ENCODE measurements at regions not wholly inside any gene's neighbourhood (a gene's known extent, or its start where the extent isn't known, plus 50 kb on each side); places are given as distances from the start of the nearest gene placed in this dataset.

GRCh38 chr20:22508426-22508825 lies 75.9 kb downstream of the FOXA2 start:
- no peak for DNase-seq (ENCODE audit: low spot score)
- no peak for ATAC-seq
- intact Hi-C loops (cut with DNase I) = no loop called here

GRCh38 chr20:22507240-22507961 lies 77.0 kb downstream of the FOXA2 start:
- ATAC-seq = no peak
- intact Hi-C loops (cut with DNase I) = no loop called here
- no peak for DNase-seq (ENCODE audit: low spot score)

GRCh38 chr20:22506827-22507226 lies 77.5 kb downstream of the FOXA2 start:
- ATAC-seq = no peak
- no peak for DNase-seq (ENCODE audit: low spot score)
- intact Hi-C loops (cut with DNase I) = no loop called here

- ATAC-seq (no peak), DNase-seq (ENCODE audit: low spot score) (no peak)
- intact Hi-C loops (cut with DNase I) = no loop called here
These were observed 79.5 kb downstream of the FOXA2 start for GRCh38 chr20:22504829-22505377.

GRCh38 chr20:22503577-22503976 lies 80.8 kb downstream of the FOXA2 start:
- DNase-seq (ENCODE audit: low spot score) (no peak), ATAC-seq (no peak)
- intact Hi-C loops (cut with DNase I) = no loop called here

- ATAC-seq (no peak), DNase-seq (ENCODE audit: low spot score) (no peak)
- intact Hi-C loops (cut with DNase I) = no loop called here
These were observed 81.6 kb downstream of the FOXA2 start for GRCh38 chr20:22502731-22503191.

GRCh38 chr20:22501566-22502344 lies 82.6 kb downstream of the FOXA2 start:
- intact Hi-C loops (cut with DNase I) = no loop called here
- ATAC-seq (no peak), DNase-seq (ENCODE audit: low spot score) (no peak)

- DNase-seq (ENCODE audit: low spot score) (no peak), ATAC-seq (no peak)
- intact Hi-C loops (cut with DNase I) = no loop called here
These were observed 83.3 kb downstream of the FOXA2 start for GRCh38 chr20:22501034-22501433.

- ATAC-seq (no peak), DNase-seq (ENCODE audit: low spot score) (no peak)
- intact Hi-C loops (cut with DNase I) = no loop called here
These were observed 84.7 kb downstream of the FOXA2 start for GRCh38 chr20:22499515-22500166.

GRCh38 chr20:22496817-22497216 lies 87.6 kb downstream of the FOXA2 start:
- DNase-seq (ENCODE audit: low spot score) (no peak), ATAC-seq (no peak)
- intact Hi-C loops (cut with DNase I) = no loop called here

- intact Hi-C loops (cut with DNase I) = no loop called here
- ATAC-seq = no peak
- no peak for DNase-seq (ENCODE audit: low spot score)
These were observed 88.6 kb downstream of the FOXA2 start for GRCh38 chr20:22495789-22496188.

GRCh38 chr20:22495172-22495571 lies 89.2 kb downstream of the FOXA2 start:
- DNase-seq (ENCODE audit: low spot score) (no peak), ATAC-seq (no peak)
- intact Hi-C loops (cut with DNase I) = no loop called here

- DNase-seq (ENCODE audit: low spot score) (no peak), ATAC-seq (no peak)
- intact Hi-C loops (cut with DNase I) = no loop called here
These were observed 91.9 kb downstream of the FOXA2 start for GRCh38 chr20:22492497-22492896.

GRCh38 chr20:22491194-22491505 lies 93.2 kb downstream of the FOXA2 start:
- DNase-seq (ENCODE audit: low spot score) (no peak), ATAC-seq (no peak)
- intact Hi-C loops (cut with DNase I) = no loop called here

- ATAC-seq (no peak), DNase-seq (ENCODE audit: low spot score) (no peak)
- intact Hi-C loops (cut with DNase I) = no loop called here
These were observed 93.8 kb downstream of the FOXA2 start for GRCh38 chr20:22490287-22491193.

GRCh38 chr20:22489626-22490286 lies 94.6 kb downstream of the FOXA2 start:
- DNase-seq (ENCODE audit: low spot score) (no peak), ATAC-seq (no peak)
- intact Hi-C loops (cut with DNase I) = no loop called here

GRCh38 chr20:22480336-22480735 lies 104.0 kb downstream of the FOXA2 start:
- intact Hi-C loops (cut with DNase I) = no loop called here
- DNase-seq (ENCODE audit: low spot score) (no peak), ATAC-seq (no peak)

- intact Hi-C loops (cut with DNase I) = no loop called here
- no peak for DNase-seq (ENCODE audit: low spot score)
- ATAC-seq = no peak
These were observed 108.7 kb downstream of the FOXA2 start for GRCh38 chr20:22475662-22476061.

Data from sciatic nerve (tissue), 2 donors.